Osteoblast (primary cell): ENCODE measurements at regions not wholly inside any gene's neighbourhood (a gene's known extent, or its start where the extent isn't known, plus 50 kb on each side); places are given as distances from the start of the nearest gene placed in this dataset.

Experiments used
- DNase-seq: peaks from one replicate; pipeline ENCODE4 v3.0.0; 2011; ENCODE audit warnings: low spot score, mixed read lengths; ENCODE audit not compliant: insufficient read length; ENCODE audit errors: missing footprints
- H2AFZ ChIP-seq: 2 replicates; pipeline ENCODE4 v1.6.0; 2011; ENCODE audit warnings: mild to moderate bottlenecking, low read length
- H3K27ac ChIP-seq: 2 replicates; pipeline ENCODE4 v1.5.1; 2011; ENCODE audit warnings: mild to moderate bottlenecking, low read depth, low read length, moderate library complexity
- H3K27me3 ChIP-seq: 2 replicates; pipeline ENCODE4 v1.6.0; 2012; ENCODE audit warnings: mild to moderate bottlenecking, control low read depth, inconsistent platforms, low read length, moderate library complexity; ENCODE audit not compliant: insufficient read depth
- H3K36me3 ChIP-seq: 2 replicates; pipeline ENCODE4 v1.5.1; 2011; ENCODE audit warnings: mild to moderate bottlenecking, low read length, control low read depth, moderate library complexity; ENCODE audit not compliant: insufficient read depth
- H3K4me1 ChIP-seq: 2 replicates; pipeline ENCODE4 v1.5.1; 2011; ENCODE audit warnings: mild to moderate bottlenecking, low read length, control low read depth, moderate library complexity; ENCODE audit not compliant: insufficient read depth
- H3K4me2 ChIP-seq: 2 replicates; pipeline ENCODE4 v1.6.0; 2011; ENCODE audit warnings: mild to moderate bottlenecking, low read length; ENCODE audit not compliant: insufficient read depth
- H3K4me3 ChIP-seq: fragments of 200-600 bp; sonication (generic); 3 replicates; pipeline ENCODE4 v1.5.1; 2012; ENCODE audit warnings: mild to moderate bottlenecking, low read length, inconsistent platforms; ENCODE audit not compliant: insufficient read depth
- H3K79me2 ChIP-seq: 2 replicates; pipeline ENCODE4 v1.6.0; 2012; ENCODE audit warnings: mild to moderate bottlenecking, low read length, control low read depth, inconsistent platforms; ENCODE audit not compliant: insufficient read depth
- H3K9me3 ChIP-seq: 2 replicates; pipeline ENCODE4 v1.5.1; 2011; ENCODE audit warnings: low read depth, low read length, control low read depth
- H4K20me1 ChIP-seq: 2 replicates; pipeline ENCODE4 v1.6.0; 2012; ENCODE audit warnings: mild to moderate bottlenecking, low read length, control low read depth; ENCODE audit not compliant: insufficient read depth
- TF ChIP-seq, protein P1 (sequence below): IDR thresholded peaks from 2 replicates; pipeline ENCODE4 v1.5.1; 2011; ENCODE audit warnings: mild to moderate bottlenecking, low read depth, low read length, moderate library complexity; ENCODE audit errors: extremely low read depth

DNA sequence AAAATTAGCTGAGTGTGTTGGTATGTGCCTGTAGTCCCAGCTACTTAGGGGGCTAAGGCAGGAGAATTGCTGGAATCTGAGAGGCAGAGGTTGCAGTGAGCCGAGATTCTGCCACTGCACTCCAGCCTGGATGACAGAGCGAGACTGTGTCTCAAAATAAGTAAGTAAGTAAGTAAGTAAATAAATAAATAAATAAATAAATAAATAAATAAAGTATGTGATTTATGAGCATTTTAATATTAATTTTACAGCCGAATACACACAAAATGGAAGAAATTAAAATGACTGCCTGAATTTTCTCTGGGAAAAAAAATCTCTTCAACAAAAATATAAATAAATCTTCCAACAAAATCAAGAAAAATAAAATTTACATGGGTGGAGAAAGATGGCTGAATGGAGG is 740.7 kb downstream of the CDH18 start:
- Histone ChIP-seq H3K27ac (no peak overlapping the region), H3K4me2 (no peak overlapping the region), H3K79me2 (no peaks in the 10 kb centered on the region), H2AFZ (no peak overlapping the region), H3K4me1 (no peaks in the 10 kb centered on the region), H4K20me1 (no peaks in the 10 kb centered on the region), H3K36me3 (no peaks in the 10 kb centered on the region), H3K9me3 (peaks cover 8% of the 10 kb centered on the region), H3K4me3 (no peak overlapping the region), H3K27me3 (no peaks in the 10 kb centered on the region)
- TF ChIP-seq, protein P1, sequence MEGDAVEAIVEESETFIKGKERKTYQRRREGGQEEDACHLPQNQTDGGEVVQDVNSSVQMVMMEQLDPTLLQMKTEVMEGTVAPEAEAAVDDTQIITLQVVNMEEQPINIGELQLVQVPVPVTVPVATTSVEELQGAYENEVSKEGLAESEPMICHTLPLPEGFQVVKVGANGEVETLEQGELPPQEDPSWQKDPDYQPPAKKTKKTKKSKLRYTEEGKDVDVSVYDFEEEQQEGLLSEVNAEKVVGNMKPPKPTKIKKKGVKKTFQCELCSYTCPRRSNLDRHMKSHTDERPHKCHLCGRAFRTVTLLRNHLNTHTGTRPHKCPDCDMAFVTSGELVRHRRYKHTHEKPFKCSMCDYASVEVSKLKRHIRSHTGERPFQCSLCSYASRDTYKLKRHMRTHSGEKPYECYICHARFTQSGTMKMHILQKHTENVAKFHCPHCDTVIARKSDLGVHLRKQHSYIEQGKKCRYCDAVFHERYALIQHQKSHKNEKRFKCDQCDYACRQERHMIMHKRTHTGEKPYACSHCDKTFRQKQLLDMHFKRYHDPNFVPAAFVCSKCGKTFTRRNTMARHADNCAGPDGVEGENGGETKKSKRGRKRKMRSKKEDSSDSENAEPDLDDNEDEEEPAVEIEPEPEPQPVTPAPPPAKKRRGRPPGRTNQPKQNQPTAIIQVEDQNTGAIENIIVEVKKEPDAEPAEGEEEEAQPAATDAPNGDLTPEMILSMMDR, result no peak
- DNase-seq, result no peak

DNA sequence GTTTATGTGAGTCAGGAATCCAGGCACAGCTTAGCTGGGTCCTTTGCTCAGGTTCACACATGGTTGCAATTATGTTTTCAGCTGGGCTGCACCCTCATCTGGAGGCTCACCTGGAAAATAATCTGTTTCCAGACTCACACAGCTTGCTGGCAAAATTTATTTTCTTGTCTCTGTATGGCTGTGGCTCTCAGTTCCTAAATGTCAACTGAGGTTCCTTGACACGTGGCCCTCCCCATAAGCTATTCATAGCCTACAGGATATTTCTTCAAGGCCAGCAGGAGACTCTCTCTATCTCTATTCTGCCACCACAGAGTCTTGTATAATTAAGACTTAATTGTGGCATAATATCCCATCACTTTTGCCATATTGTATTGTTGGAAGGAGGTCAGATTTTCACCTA is 732.0 kb downstream of the CDH18 start:
- H3K36me3 ChIP-seq, result no peaks in the 10 kb centered on the region
- H3K4me3 ChIP-seq, result no peak overlapping the region
- DNase-seq, result no peak
- no peaks in the 10 kb centered on the region for H3K27me3 ChIP-seq
- TF ChIP-seq, protein P1, result no peak
- H3K4me1 ChIP-seq, result no peaks in the 10 kb centered on the region
- H3K9me3 ChIP-seq, result peaks cover 3% of the 10 kb centered on the region
- no peaks in the 10 kb centered on the region for H3K79me2 ChIP-seq
- H3K27ac ChIP-seq, result no peak overlapping the region
- H3K4me2 ChIP-seq, result no peak overlapping the region
- no peak overlapping the region for H2AFZ ChIP-seq
- no peaks in the 10 kb centered on the region for H4K20me1 ChIP-seq

DNA sequence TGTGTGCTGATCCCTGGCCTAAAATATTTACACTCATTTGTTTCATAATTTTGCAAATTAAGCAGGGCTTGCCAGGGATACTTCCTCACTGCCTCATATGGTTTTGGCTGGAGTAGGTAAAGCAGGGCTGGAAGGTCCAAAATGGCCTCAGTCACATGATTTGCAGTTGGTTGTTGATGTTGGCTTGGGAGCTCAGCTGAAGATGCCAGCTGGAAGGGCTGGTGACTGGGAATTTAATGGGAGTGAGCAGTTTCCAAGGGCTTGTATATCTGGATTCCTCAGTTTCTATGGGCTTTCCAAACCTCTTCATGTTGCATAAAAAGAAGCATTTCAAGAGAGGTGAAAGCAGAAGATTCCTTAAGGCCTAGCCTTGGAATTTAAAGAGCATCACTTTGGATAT is 729.3 kb downstream of the CDH18 start:
- TF ChIP-seq, protein P1, result no peak
- H3K4me2 ChIP-seq, result no peak overlapping the region
- no peaks in the 10 kb centered on the region for H3K36me3 ChIP-seq
- H3K4me3 ChIP-seq, result no peak overlapping the region
- H4K20me1 ChIP-seq, result no peaks in the 10 kb centered on the region
- H3K79me2 ChIP-seq, result no peaks in the 10 kb centered on the region
- no peak overlapping the region for H2AFZ ChIP-seq
- no peaks in the 10 kb centered on the region for H3K27me3 ChIP-seq
- DNase-seq, result no peak
- H3K9me3 ChIP-seq, result peaks cover 3% of the 10 kb centered on the region
- H3K27ac ChIP-seq, result no peak overlapping the region
- no peaks in the 10 kb centered on the region for H3K4me1 ChIP-seq

DNA sequence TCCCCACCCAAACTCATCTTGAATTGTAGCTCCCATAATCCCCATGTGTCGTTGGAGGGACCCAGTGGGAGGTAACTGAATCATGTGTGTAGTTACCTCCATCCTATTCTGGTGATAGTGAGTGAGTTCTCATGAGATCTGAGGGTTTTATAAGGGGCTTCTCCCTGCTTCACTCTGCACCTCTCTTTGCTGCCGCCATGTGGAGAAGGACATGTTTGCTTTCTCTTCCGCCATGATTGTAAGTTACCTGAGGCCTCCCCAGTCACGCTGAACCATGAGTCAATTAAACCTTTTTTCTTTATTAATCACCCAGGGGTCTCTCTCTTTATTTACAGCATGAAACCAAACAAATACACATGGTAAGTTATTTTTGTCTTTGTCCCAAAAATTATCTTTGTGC is 726.1 kb downstream of the CDH18 start:
- H3K4me2 ChIP-seq, result no peak overlapping the region
- H3K9me3 ChIP-seq, result peaks cover 3% of the 10 kb centered on the region
- H3K27ac ChIP-seq, result no peak overlapping the region
- H4K20me1 ChIP-seq, result no peaks in the 10 kb centered on the region
- H3K79me2 ChIP-seq, result no peaks in the 10 kb centered on the region
- no peak overlapping the region for H2AFZ ChIP-seq
- no peaks in the 10 kb centered on the region for H3K36me3 ChIP-seq
- H3K27me3 ChIP-seq, result no peaks in the 10 kb centered on the region
- no peak for DNase-seq
- H3K4me1 ChIP-seq, result no peaks in the 10 kb centered on the region
- TF ChIP-seq, protein P1, result no peak
- no peak overlapping the region for H3K4me3 ChIP-seq
